ENCODE measurements at regions not wholly inside any gene's neighbourhood (a gene's known extent, or its start where the extent isn't known, plus 50 kb on each side); places are given as distances from the start of the nearest gene placed in this dataset.
"Not testable (repeated sequence)": the region's sequence is repeated elsewhere in the genome, so short reads cannot be mapped to it uniquely, and the experiment has no call there.

- Histone ChIP-seq H3K4me1 (ENCODE audit: insufficient read depth, low read length, poor library complexity, severe bottlenecking) (no peaks in the 10 kb centered on the region), H3K36me3 (ENCODE audit: insufficient read depth, low read length) (no peaks in the 10 kb centered on the region), H3K9me3 (ENCODE audit: low read length) (no peaks in the 10 kb centered on the region), H3K79me2 (ENCODE audit: insufficient read depth, low read depth, low read length) (no peaks in the 10 kb centered on the region), H3K4me2 (ENCODE audit: low read length) (no peak overlapping the region), H3K27ac (ENCODE audit: low read depth, low read length, poor library complexity, severe bottlenecking) (no peak overlapping the region), H2AFZ (ENCODE audit: low read length) (no peak overlapping the region), H4K20me1 (ENCODE audit: insufficient read depth, low read length) (no peaks in the 10 kb centered on the region), H3K9me2 (ENCODE audit: insufficient read depth, low read length) (no peaks in the 10 kb centered on the region), H3K4me3 (ENCODE audit: low read depth, low read length, poor library complexity, severe bottlenecking) (no peak overlapping the region)
- no TSS peak for BruUV-seq (replicated peaks)
- POLR2A ChIA-PET, result no interaction called here
- CTCF ChIA-PET (ENCODE audit: unreplicated experiment), result no interaction called here
- intact Hi-C loops (cut with micrococcal nuclease; ENCODE audit: unreplicated experiment), result no loop called here
- TF ChIP-seq CTCF (conservative IDR thresholded peaks at IDR 0.05; ENCODE audit: low read length) (no peak), EZH2phosphoT487 (IDR thresholded peaks at IDR 0.05; ENCODE audit: borderline replicate concordance, low read depth, low read length) (no peak)
- no peak for DNase-seq (ENCODE audit: low spot score)
These were observed 184.7 kb upstream of the PFKP start for GRCh38 chr10:2882628-2883027.

- H3K4me1 ChIP-seq (ENCODE audit: insufficient read depth, low read length, poor library complexity, severe bottlenecking), result no peaks in the 10 kb centered on the region
- no peak for DNase-seq (ENCODE audit: low spot score)
- BruUV-seq (replicated peaks), result no TSS peak
- TF ChIP-seq EZH2phosphoT487 (IDR thresholded peaks at IDR 0.05; ENCODE audit: borderline replicate concordance, low read depth, low read length), result no peak
- no peak for TF ChIP-seq CTCF (conservative IDR thresholded peaks at IDR 0.05; ENCODE audit: low read length)
- no peaks in the 10 kb centered on the region for H3K9me2 ChIP-seq (ENCODE audit: insufficient read depth, low read length)
- intact Hi-C loops (cut with micrococcal nuclease; ENCODE audit: unreplicated experiment), result no loop called here
- no peak overlapping the region for H3K4me2 ChIP-seq (ENCODE audit: low read length)
- no peaks in the 10 kb centered on the region for H3K36me3 ChIP-seq (ENCODE audit: insufficient read depth, low read length)
- no peak overlapping the region for H3K4me3 ChIP-seq (ENCODE audit: low read depth, low read length, poor library complexity, severe bottlenecking)
- no peak overlapping the region for H3K27ac ChIP-seq (ENCODE audit: low read depth, low read length, poor library complexity, severe bottlenecking)
- ChIA-PET CTCF (ENCODE audit: unreplicated experiment) (no interaction called here), POLR2A (interaction anchor here (0.6 kb wide), 1 partner anchor 791 kb away, joined by 7 read pairs; no protein-coding TSS in a partner anchor)
- no peaks in the 10 kb centered on the region for H4K20me1 ChIP-seq (ENCODE audit: insufficient read depth, low read length)
- no peak overlapping the region for H2AFZ ChIP-seq (ENCODE audit: low read length)
- H3K9me3 ChIP-seq (ENCODE audit: low read length), result no peaks in the 10 kb centered on the region
- no peaks in the 10 kb centered on the region for H3K79me2 ChIP-seq (ENCODE audit: insufficient read depth, low read depth, low read length)
These were observed 185.4 kb upstream of the PFKP start for GRCh38 chr10:2881720-2882620.

DNA sequence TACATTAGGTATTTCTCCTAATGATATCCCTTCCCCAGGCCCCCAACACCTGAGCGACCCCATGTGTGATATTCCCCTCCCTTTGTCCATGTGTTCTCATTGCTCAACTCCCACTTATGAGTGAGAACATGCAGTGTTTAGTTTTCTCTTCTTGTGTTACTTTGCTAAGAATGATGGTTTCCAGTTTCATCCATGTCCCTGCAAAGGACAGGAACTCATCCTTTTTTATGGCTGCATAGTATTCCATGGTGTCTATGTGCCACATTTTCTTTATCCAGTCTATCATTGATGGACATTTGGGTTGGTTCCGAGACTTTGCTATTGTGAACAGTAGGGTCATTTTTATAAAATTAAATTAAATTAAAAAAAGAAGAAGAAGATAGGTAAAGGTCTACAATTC, 187.3 kb upstream of the PFKP start:
- POLR2A ChIA-PET; CTCF ChIA-PET (ENCODE audit: unreplicated experiment); H3K4me1 ChIP-seq (ENCODE audit: insufficient read depth, low read length, poor library complexity, severe bottlenecking); DNase-seq (ENCODE audit: low spot score); BruUV-seq (replicated peaks); H3K4me3 ChIP-seq (ENCODE audit: low read depth, low read length, poor library complexity, severe bottlenecking); H3K4me2 ChIP-seq (ENCODE audit: low read length); H2AFZ ChIP-seq (ENCODE audit: low read length); H3K36me3 ChIP-seq (ENCODE audit: insufficient read depth, low read length); intact Hi-C loops (cut with micrococcal nuclease; ENCODE audit: unreplicated experiment); H4K20me1 ChIP-seq (ENCODE audit: insufficient read depth, low read length); H3K27ac ChIP-seq (ENCODE audit: low read depth, low read length, poor library complexity, severe bottlenecking); H3K9me3 ChIP-seq (ENCODE audit: low read length); H3K79me2 ChIP-seq (ENCODE audit: insufficient read depth, low read depth, low read length); H3K9me2 ChIP-seq (ENCODE audit: insufficient read depth, low read length): not testable (repeated sequence)
